HEK293T (cell line): ENCODE measurements at regions not wholly inside any gene's neighbourhood (a gene's known extent, or its start where the extent isn't known, plus 50 kb on each side); places are given as distances from the start of the nearest gene placed in this dataset.

Experiments used
- CTCF ChIA-PET: fragments of 350-600 bp; formaldehyde crosslinking; extraction: SDS; loops from one replicate; lab custom pipeline; 2021; ENCODE audit warnings: antibody characterized with exemption, inconsistent platforms; lab: Yijun Ruan, JAX
- POLR2A ChIA-PET: fragments of 350-600 bp; formaldehyde crosslinking; extraction: SDS; loops from one replicate; lab custom pipeline; 2020; ENCODE audit warnings: antibody characterized with exemption, inconsistent platforms; lab: Yijun Ruan, JAX
- DNase-seq: peaks from one replicate; pipeline ENCODE4 v3.0.0; 2012; ENCODE audit warnings: mixed read lengths; ENCODE audit errors: extremely low spot score
- ARNT ChIP-seq: fragments of 450-650 bp; IDR thresholded peaks from 2 replicates; pipeline ENCODE4 v1.6.1; 2017; ENCODE audit warnings: mild to moderate bottlenecking
- BHLHE40 ChIP-seq: fragments of 450-650 bp; IDR thresholded peaks from 2 replicates; pipeline ENCODE4 v1.6.1; 2016; ENCODE audit warnings: mild to moderate bottlenecking, moderate library complexity, borderline replicate concordance
- CTBP1 ChIP-seq: fragments of 450-650 bp; IDR thresholded peaks from 2 replicates; pipeline ENCODE4 v1.6.1; 2016; ENCODE audit warnings: borderline replicate concordance
- ELF4 ChIP-seq: fragments of 450-650 bp; IDR thresholded peaks from 2 replicates; pipeline ENCODE4 v1.6.1; 2017; ENCODE audit warnings: antibody characterized with exemption
- FOXA1 ChIP-seq: fragments of 450-650 bp; IDR thresholded peaks from 2 replicates; pipeline ENCODE4 v1.6.1; 2016; ENCODE audit warnings: mild to moderate bottlenecking
- FOXK2 ChIP-seq: fragments of 450-650 bp; IDR thresholded peaks from 2 replicates; pipeline ENCODE4 v1.6.1; 2016; ENCODE audit warnings: mild to moderate bottlenecking
- FOXM1 ChIP-seq: fragments of 450-650 bp; IDR thresholded peaks from 2 replicates; pipeline ENCODE4 v1.6.1; 2017; ENCODE audit warnings: mild to moderate bottlenecking, borderline replicate concordance
- HDGF ChIP-seq: fragments of 450-650 bp; IDR thresholded peaks from 2 replicates; pipeline ENCODE4 v1.6.1; 2017; ENCODE audit warnings: antibody characterized with exemption, borderline replicate concordance
- L3MBTL2 ChIP-seq: fragments of 450-650 bp; conservative IDR thresholded peaks from 2 replicates; pipeline ENCODE4 v1.6.1; 2016; ENCODE audit warnings: mild to moderate bottlenecking
- LEF1 ChIP-seq: fragments of 450-650 bp; IDR thresholded peaks from 2 replicates; pipeline ENCODE4 v1.6.1; 2017; ENCODE audit warnings: mild to moderate bottlenecking, borderline replicate concordance
- NFRKB ChIP-seq: fragments of 450-650 bp; IDR thresholded peaks from 2 replicates; pipeline ENCODE4 v1.6.1; 2016; ENCODE audit warnings: mild to moderate bottlenecking, moderate library complexity
- SP1 ChIP-seq: fragments of 450-650 bp; IDR thresholded peaks from 2 replicates; pipeline ENCODE4 v1.6.1; 2017
- SUZ12 ChIP-seq: fragments of 450-650 bp; IDR thresholded peaks from 2 replicates; pipeline ENCODE4 v1.6.1; 2016; ENCODE audit warnings: mild to moderate bottlenecking
- TARDBP ChIP-seq: fragments of 450-650 bp; IDR thresholded peaks from 2 replicates; pipeline ENCODE4 v1.6.1; 2016
- ZNF384 ChIP-seq: fragments of 450-650 bp; IDR thresholded peaks from 2 replicates; pipeline ENCODE4 v1.6.1; 2016
- TF ChIP-seq, protein P1 (sequence below): fragments of 450-650 bp; IDR thresholded peaks from 2 replicates; pipeline ENCODE4 v1.6.1; 2016

GRCh38 chr15:46442184-46442583 is 807.4 kb downstream of the SQOR start:
- DNase-seq, result no peak
- POLR2A ChIA-PET, result no interaction called here
- CTCF ChIA-PET, result no interaction called here
- no peak for TF ChIP-seq ELF4

GRCh38 chr15:46442901-46443590 is 808.2 kb downstream of the SQOR start:
- TF ChIP-seq SUZ12, result no peak
- no peak for TF ChIP-seq FOXA1
- TF ChIP-seq SP1, result no peak
- TF ChIP-seq L3MBTL2, result no peak
- TF ChIP-seq TARDBP, result no peak
- no peak for TF ChIP-seq FOXM1
- no peak for TF ChIP-seq ELF4
- TF ChIP-seq ARNT, result no peak
- POLR2A ChIA-PET, result no interaction called here
- no peak for DNase-seq
- CTCF ChIA-PET, result no interaction called here

DNA sequence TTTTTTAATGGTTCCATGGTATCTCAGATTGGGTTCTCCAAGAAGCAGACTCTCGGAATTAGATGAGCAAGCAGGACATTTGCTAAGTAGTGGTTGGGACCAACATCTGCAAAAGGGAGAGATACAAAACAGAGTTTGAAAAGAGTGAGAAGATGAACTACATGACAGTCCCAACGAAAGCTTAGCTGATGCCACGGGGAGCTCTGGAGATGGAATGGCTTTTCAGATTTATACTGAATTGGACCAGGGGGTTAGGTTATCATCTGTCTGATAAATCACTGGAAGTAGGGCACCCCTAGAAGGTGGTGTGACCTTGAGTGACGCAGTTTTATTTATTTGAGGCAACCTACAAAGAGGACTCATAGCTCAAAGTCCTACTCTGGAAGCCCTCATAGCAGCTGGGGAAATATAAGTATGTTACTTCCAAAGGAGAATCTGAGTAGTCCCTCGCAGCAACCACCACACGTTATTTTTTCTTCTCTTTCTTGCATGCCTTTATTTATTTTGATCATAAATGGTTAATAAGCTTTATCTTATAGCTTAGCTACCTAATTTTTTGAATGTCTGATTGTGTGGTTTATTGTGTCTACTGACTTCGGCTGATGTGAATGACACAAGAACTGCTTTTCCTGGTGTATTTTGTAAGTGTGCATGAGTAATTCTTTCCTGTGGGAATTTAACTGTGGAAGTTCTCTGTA is 815.4 kb downstream of the SQOR start:
- ChIA-PET POLR2A (no interaction called here), CTCF (no interaction called here)
- no peak for TF ChIP-seq FOXA1
- TF ChIP-seq FOXK2, result no peak
- TF ChIP-seq SUZ12, result no peak
- no peak for TF ChIP-seq TARDBP
- TF ChIP-seq CTBP1, result no peak
- no peak for TF ChIP-seq ZNF384
- TF ChIP-seq LEF1, result no peak
- no peak for TF ChIP-seq SP1
- TF ChIP-seq ARNT, result no peak
- TF ChIP-seq, protein P1, sequence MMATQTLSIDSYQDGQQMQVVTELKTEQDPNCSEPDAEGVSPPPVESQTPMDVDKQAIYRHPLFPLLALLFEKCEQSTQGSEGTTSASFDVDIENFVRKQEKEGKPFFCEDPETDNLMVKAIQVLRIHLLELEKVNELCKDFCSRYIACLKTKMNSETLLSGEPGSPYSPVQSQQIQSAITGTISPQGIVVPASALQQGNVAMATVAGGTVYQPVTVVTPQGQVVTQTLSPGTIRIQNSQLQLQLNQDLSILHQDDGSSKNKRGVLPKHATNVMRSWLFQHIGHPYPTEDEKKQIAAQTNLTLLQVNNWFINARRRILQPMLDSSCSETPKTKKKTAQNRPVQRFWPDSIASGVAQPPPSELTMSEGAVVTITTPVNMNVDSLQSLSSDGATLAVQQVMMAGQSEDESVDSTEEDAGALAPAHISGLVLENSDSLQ, result no peak
- TF ChIP-seq NFRKB, result no peak
- no peak for TF ChIP-seq L3MBTL2
- no peak for TF ChIP-seq FOXM1
- TF ChIP-seq ELF4, result no peak
- no peak for TF ChIP-seq BHLHE40
- DNase-seq, result no peak

DNA sequence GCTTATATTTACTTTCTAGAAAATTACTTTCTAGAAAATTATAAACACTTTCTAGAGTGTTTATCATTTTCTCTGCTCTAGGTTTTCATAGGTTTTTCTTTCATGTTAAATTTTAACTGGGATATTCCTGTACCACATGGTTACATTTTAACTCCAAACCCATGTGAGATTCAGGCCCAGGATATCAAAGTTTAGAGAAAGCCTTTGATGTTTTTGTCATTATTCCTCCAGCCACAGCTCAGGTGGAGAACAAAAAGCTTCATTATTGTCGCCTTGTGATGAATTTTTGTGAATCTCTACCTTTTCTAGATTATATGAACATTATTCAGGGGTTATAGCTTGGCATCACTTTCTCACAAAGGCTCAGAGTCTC is 816.0 kb downstream of the SQOR start:
- no peak for DNase-seq
- TF ChIP-seq FOXK2 (no peak), SP1 (no peak), TARDBP (no peak), NFRKB (no peak), L3MBTL2 (no peak)
- ChIA-PET CTCF (no interaction called here), POLR2A (no interaction called here)

- POLR2A ChIA-PET, result no interaction called here
- DNase-seq, result no peak
- CTCF ChIA-PET, result no interaction called here
- no peak for TF ChIP-seq HDGF
- no peak for TF ChIP-seq FOXM1
- no peak for TF ChIP-seq CTBP1
- TF ChIP-seq, protein P1, result no peak
- no peak for TF ChIP-seq L3MBTL2
- TF ChIP-seq ZNF384, result no peak
- TF ChIP-seq TARDBP, result no peak
- TF ChIP-seq SP1, result no peak
- TF ChIP-seq LEF1, result no peak
Measured at GRCh38 chr15:46452297-46452820, 817.5 kb downstream of the SQOR start.

- DNase-seq, result no peak
- ChIA-PET CTCF (no interaction called here), POLR2A (no interaction called here)
- TF ChIP-seq FOXM1 (no peak), ELF4 (no peak), BHLHE40 (no peak), TARDBP (no peak), FOXK2 (no peak), CTBP1 (no peak), SUZ12 (no peak), ZNF384 (no peak), ARNT (no peak), FOXA1 (no peak)
Measured at GRCh38 chr15:46456456-46456855, 821.6 kb downstream of the SQOR start.

GRCh38 chr15:46460431-46461094 is 825.7 kb downstream of the SQOR start:
- ChIA-PET POLR2A (no interaction called here), CTCF (no interaction called here)
- TF ChIP-seq NFRKB (no peak), SP1 (no peak), L3MBTL2 (no peak), FOXM1 (no peak), ARNT (no peak), CTBP1 (no peak), FOXA1 (no peak)
- TF ChIP-seq, protein P1, result no peak
- DNase-seq, result no peak
